Stomach (tissue), 8 donors: ENCODE measurements at regions not wholly inside any gene's neighbourhood (a gene's known extent, or its start where the extent isn't known, plus 50 kb on each side); places are given as distances from the start of the nearest gene placed in this dataset.

Experiments used
- DNase-seq, 2 donors: peaks; one replicate each; pipeline versions ENCODE4 v3.0.0 to v3.0.0-alpha.2; 2013 to 2019
- H3K27ac ChIP-seq, 5 donors: fragments of 200-600 bp in 4 of 5; sonication (generic) in 4 of 5; one replicate each; pipeline ENCODE4 v1.5.1; 2013 to 2019; ENCODE audit warnings: mild to moderate bottlenecking in 1 of 5, moderate library complexity in 1 of 5
- H3K27me3 ChIP-seq, 3 donors: fragments of 200-600 bp; sonication (generic); one replicate each; pipeline ENCODE4 v1.5.1; 2017 to 2019; ENCODE audit warnings: mixed run types in 1 of 3
- H3K36me3 ChIP-seq, 4 donors: fragments of 200-600 bp; sonication (generic); 1 replicate in 3 of 4; 2 replicates in 1 of 4; pipeline ENCODE4 v1.5.1; 2016 to 2019
- H3K4me1 ChIP-seq, 4 donors: fragments of 200-600 bp; sonication (generic); one replicate each; pipeline ENCODE4 v1.5.1; 2016 to 2019
- H3K4me3 ChIP-seq, 4 donors: fragments of 200-600 bp; sonication (generic) in 3 of 4; one replicate each; pipeline ENCODE4 v1.5.1; 2016 to 2019; ENCODE audit warnings: mild to moderate bottlenecking in 1 of 4
- H3K9me3 ChIP-seq, 4 donors: fragments of 200-600 bp; sonication (generic); one replicate each; pipeline ENCODE4 v1.5.1; 2016 to 2019
- CTCF ChIP-seq, 7 experiments: fragments of 450-650 bp in 4 of 7; fragments of 200-600 bp in 3 of 7; sonication (generic) in 3 of 7; IDR thresholded peaks; one replicate each; pipeline ENCODE4 v1.5.1; 2016 to 2019; ENCODE audit warnings: antibody characterized with exemption in 7 of 7, control low read depth in 2 of 7, mild to moderate bottlenecking in 1 of 7
- EP300 ChIP-seq: sonication (generic); formaldehyde crosslinking; IDR thresholded peaks from one replicate; pipeline ENCODE4 v1.6.1; 2017; ENCODE audit warnings: antibody characterized with exemption
- POLR2A ChIP-seq, 4 donors: fragments of 450-650 bp; IDR thresholded peaks; one replicate each; pipeline ENCODE4 v1.6.1; 2016; ENCODE audit warnings: antibody characterized with exemption in 4 of 4, control low read depth in 2 of 4, mild to moderate bottlenecking in 1 of 4, moderate library complexity in 1 of 4
- POLR2AphosphoS5 ChIP-seq, 3 donors: sonication (generic); formaldehyde crosslinking; IDR thresholded peaks; one replicate each; pipeline ENCODE4 v1.6.1; 2016; ENCODE audit warnings: antibody characterized with exemption in 3 of 3
- WGBS, 5 donors: extraction: QIAGEN DNeasy Blood & Tissue Kit in 3 of 5; methylation state at CpG; one replicate each; pipeline versions ENCODE4 v1.1.5 to v1.1.7; 2013 to 2018; 5-methylcytosine and 5-hydroxymethylcytosine counted together
- intact Hi-C: fragments of 100-400 bp; cut with DNase I; formaldehyde crosslinking; loops from one replicate; pipeline ENCODE4 v1.15.1; 2023; ENCODE audit warnings: low total_unique reads
- donor health status: healthy with polysubstance abuse.
- donor health status: Bipolar disorder and iron deficiency.
- donor health status: healthy.

- no peak for TF ChIP-seq POLR2A (IDR thresholded peaks at IDR 0.05)
- TF ChIP-seq CTCF (IDR thresholded peaks at IDR 0.05), result no peak
- no peak for TF ChIP-seq POLR2AphosphoS5 (IDR thresholded peaks at IDR 0.05)
- TF ChIP-seq EP300, result no peak
- H3K4me1 ChIP-seq, result peaks cover 0 to 13% (median 8%) of the 10 kb centered on the region in 4 donors
- no peaks in the 10 kb centered on the region for H3K36me3 ChIP-seq
- no peak for DNase-seq
- WGBS, 5 donors, result 71 to 91% (median 79%) methylated on average over 3 of the region's 3 CpGs
- intact Hi-C loops, result no loop called here
- no peak overlapping the region for H3K27ac ChIP-seq
- H3K27me3 ChIP-seq, result peaks cover 0 to 5% (median 0%) of the 10 kb centered on the region in 3 donors
- peaks cover 0 to 5% (median 0%) of the 10 kb centered on the region in 4 donors for H3K9me3 ChIP-seq
- no peak overlapping the region for H3K4me3 ChIP-seq
Observed at GRCh38 chrX:39952989-39953388, 144.8 kb downstream of the BCOR start.

- Histone ChIP-seq H3K9me3 (peaks cover 0 to 5% (median 0%) of the 10 kb centered on the region in 4 donors), H3K4me1 (peaks cover 0 to 13% (median 8%) of the 10 kb centered on the region in 4 donors), H3K36me3 (no peaks in the 10 kb centered on the region), H3K4me3 (no peak overlapping the region), H3K27me3 (peaks cover 0 to 5% (median 0%) of the 10 kb centered on the region in 3 donors), H3K27ac (peak overlapping the region in 4 of 5 donors; percentile 24 to 67 (median 41))
- peak; percentile 90 to 93 for DNase-seq
- 15 to 48% (median 38%) methylated on average over 9 to 10 of the region's 10 CpGs for WGBS, 5 donors
- no peak for TF ChIP-seq CTCF (IDR thresholded peaks at IDR 0.05)
- peak; percentile 31 to 74 (median 62) for TF ChIP-seq POLR2AphosphoS5 (IDR thresholded peaks at IDR 0.05)
- intact Hi-C loops, result no loop called here
Observed at GRCh38 chrX:39953879-39954278, 143.9 kb downstream of the BCOR start.

- Histone ChIP-seq H3K27me3 (peaks cover 0 to 5% (median 0%) of the 10 kb centered on the region in 3 donors), H3K4me3 (no peak overlapping the region), H3K4me1 (peaks cover 0 to 13% (median 8%) of the 10 kb centered on the region in 4 donors), H3K36me3 (no peaks in the 10 kb centered on the region), H3K9me3 (peaks cover 0 to 5% (median 0%) of the 10 kb centered on the region in 4 donors), H3K27ac (peak overlapping the region in 2 of 5 donors; percentile 29 to 43)
- no peak for TF ChIP-seq CTCF (IDR thresholded peaks at IDR 0.05)
- no peak for TF ChIP-seq POLR2A (IDR thresholded peaks at IDR 0.05)
- no peak for TF ChIP-seq POLR2AphosphoS5 (IDR thresholded peaks at IDR 0.05)
- no peak for TF ChIP-seq EP300
- intact Hi-C loops, result no loop called here
- no peak for DNase-seq
- WGBS, 5 donors, result 71 to 94% (median 77%) methylated on average over 9 of the region's 9 CpGs
Observed at GRCh38 chrX:39954851-39955250, 142.9 kb downstream of the BCOR start.

- H3K4me1 ChIP-seq, result peaks cover 0 to 13% (median 8%) of the 10 kb centered on the region in 4 donors
- no peaks in the 10 kb centered on the region for H3K36me3 ChIP-seq
- no peak for DNase-seq
- 54 to 85% (median 75%) methylated on average over 4 of the region's 4 CpGs for WGBS, 5 donors
- TF ChIP-seq CTCF (IDR thresholded peaks at IDR 0.05), result no peak
- TF ChIP-seq POLR2AphosphoS5 (IDR thresholded peaks at IDR 0.05), result no peak
- no peak for TF ChIP-seq POLR2A (IDR thresholded peaks at IDR 0.05)
- TF ChIP-seq EP300, result no peak
- peaks cover 0 to 5% (median 0%) of the 10 kb centered on the region in 4 donors for H3K9me3 ChIP-seq
- intact Hi-C loops, result no loop called here
- H3K4me3 ChIP-seq, result no peak overlapping the region
- H3K27ac ChIP-seq, result no peak overlapping the region
- H3K27me3 ChIP-seq, result peaks cover 0 to 5% (median 0%) of the 10 kb centered on the region in 3 donors
Observed at GRCh38 chrX:39955625-39956024, 142.1 kb downstream of the BCOR start.
